ENCODE measurements at regions not wholly inside any gene's neighbourhood (a gene's known extent, or its start where the extent isn't known, plus 50 kb on each side); places are given as distances from the start of the nearest gene placed in this dataset.
"Not testable (repeated sequence)": the region's sequence is repeated elsewhere in the genome, so short reads cannot be mapped to it uniquely, and the experiment has no call there.

DNA sequence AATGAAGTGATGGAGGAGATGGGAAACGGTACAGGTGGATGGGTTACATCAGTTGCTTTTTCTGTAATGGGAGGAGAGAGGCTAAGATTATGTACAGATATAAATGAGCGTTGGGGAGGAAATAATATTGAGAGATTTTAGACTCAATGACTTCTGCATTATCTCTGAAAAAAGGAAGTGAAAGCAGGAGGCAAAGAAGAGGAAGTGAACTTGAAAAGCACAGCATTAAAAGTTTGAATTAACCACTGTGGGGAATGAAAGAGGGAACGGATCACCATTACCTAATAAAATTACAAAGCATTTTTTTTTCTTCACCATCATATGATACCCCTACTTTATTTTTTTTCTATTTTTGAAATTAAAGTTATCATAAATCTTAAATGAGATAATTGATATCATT, 1025.5 kb downstream of the RPA4 start:
- Histone ChIP-seq H3K4me3 (no peak overlapping the region), H3K9me3 (peaks cover 0 to 12% (median 0%) of the 10 kb centered on the region in 4 donors), H3K36me3 (no peaks in the 10 kb centered on the region), H3K27me3 (no peaks in the 10 kb centered on the region), H3K4me1 (no peaks in the 10 kb centered on the region), H3K27ac (no peak overlapping the region)
- no peak for DNase-seq
- 50 to 75% (median 75%) methylated on average over 3 of the region's 3 CpGs for WGBS, 5 donors
- no peak for TF ChIP-seq EP300 (IDR thresholded peaks at IDR 0.05)
- TF ChIP-seq POLR2A (IDR thresholded peaks at IDR 0.05) = no peak
- TF ChIP-seq POLR2AphosphoS5 (IDR thresholded peaks at IDR 0.05) = no peak
- TF ChIP-seq, protein P1, sequence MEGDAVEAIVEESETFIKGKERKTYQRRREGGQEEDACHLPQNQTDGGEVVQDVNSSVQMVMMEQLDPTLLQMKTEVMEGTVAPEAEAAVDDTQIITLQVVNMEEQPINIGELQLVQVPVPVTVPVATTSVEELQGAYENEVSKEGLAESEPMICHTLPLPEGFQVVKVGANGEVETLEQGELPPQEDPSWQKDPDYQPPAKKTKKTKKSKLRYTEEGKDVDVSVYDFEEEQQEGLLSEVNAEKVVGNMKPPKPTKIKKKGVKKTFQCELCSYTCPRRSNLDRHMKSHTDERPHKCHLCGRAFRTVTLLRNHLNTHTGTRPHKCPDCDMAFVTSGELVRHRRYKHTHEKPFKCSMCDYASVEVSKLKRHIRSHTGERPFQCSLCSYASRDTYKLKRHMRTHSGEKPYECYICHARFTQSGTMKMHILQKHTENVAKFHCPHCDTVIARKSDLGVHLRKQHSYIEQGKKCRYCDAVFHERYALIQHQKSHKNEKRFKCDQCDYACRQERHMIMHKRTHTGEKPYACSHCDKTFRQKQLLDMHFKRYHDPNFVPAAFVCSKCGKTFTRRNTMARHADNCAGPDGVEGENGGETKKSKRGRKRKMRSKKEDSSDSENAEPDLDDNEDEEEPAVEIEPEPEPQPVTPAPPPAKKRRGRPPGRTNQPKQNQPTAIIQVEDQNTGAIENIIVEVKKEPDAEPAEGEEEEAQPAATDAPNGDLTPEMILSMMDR (IDR thresholded peaks at IDR 0.05) = no peak
- intact Hi-C loops (cut with DNase I; ENCODE audit: low total_unique reads) = no loop called here

DNA sequence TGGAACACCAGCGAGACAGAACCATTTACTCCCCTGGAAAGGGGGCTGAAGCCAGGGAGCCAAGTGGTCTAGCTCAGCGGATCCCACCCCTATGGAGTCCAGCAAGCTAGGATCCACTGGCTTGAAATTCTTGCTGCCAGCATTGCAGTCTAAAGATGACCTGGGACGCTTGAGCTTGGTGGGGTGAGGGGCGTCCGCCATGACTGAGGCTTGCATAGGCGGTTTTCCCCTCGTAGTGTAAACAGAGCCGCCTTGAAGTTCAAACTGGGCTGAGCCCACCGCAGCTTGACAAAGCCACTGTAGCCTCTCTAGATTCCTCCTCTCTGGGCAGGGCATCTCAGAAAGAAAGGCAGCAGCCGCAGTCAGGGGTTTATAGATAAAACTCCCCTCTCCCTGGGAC, 1031.7 kb downstream of the RPA4 start:
- peaks cover 0 to 28% (median 4%) of the 10 kb centered on the region in 4 donors for H3K9me3 ChIP-seq
- H3K36me3 ChIP-seq; H3K4me3 ChIP-seq; H3K27me3 ChIP-seq; DNase-seq; H3K27ac ChIP-seq; intact Hi-C loops (cut with DNase I; ENCODE audit: low total_unique reads); H3K4me1 ChIP-seq: not testable (repeated sequence)
- WGBS, 5 donors = 84 to 89% (median 85%) methylated on average over 8 to 10 of the region's 10 CpGs

DNA sequence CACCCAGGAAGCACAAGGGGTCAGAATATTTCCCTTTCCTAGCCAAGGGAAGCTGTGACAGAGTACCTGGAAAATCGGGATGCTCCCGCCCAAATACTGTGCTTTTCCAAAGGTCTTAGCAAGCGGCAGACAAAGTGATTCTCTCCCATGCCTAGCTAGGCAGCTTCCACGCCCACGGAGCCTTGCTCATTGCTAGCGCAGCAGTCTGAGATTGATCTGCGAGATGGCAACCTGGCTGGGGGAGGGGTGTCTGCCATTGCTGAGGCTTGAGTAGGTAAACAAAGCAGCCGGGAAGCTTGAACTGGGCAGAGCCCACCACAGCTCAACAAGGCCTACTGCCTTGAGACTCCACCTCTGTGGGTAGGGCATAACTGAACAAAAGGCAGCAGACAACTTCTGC, 1037.5 kb downstream of the RPA4 start:
- H3K4me1 ChIP-seq; H3K27ac ChIP-seq; H3K27me3 ChIP-seq; DNase-seq; intact Hi-C loops (cut with DNase I; ENCODE audit: low total_unique reads); H3K36me3 ChIP-seq; H3K4me3 ChIP-seq: not testable (repeated sequence)
- 64 to 75% (median 69%) methylated on average over 7 to 8 of the region's 8 CpGs for WGBS, 5 donors
- peaks cover 0 to 26% (median 10%) of the 10 kb centered on the region in 4 donors for H3K9me3 ChIP-seq

DNA sequence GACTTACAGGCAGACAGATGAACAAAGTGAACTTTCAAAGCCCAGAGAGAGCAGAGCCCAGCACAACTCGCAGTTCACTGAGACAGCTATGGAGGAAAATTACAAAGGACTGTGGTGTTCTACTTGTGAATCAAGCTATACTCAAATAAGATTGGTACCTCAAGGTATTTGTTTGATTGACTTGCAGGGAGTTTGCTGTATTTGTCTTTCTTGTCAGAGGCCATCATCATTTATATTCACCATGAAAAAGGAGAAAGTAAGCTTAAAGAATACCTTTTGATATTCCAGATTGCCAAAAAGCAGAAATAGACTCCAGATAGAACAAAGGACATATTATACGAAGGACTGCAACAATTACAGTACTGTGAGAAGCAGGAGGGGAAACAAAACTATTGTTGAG, 1047.9 kb downstream of the RPA4 start:
- no peaks in the 10 kb centered on the region for H3K27me3 ChIP-seq
- DNase-seq = no peak
- H3K4me3 ChIP-seq = no peak overlapping the region
- no peak overlapping the region for H3K27ac ChIP-seq
- H3K9me3 ChIP-seq = no peaks in the 10 kb centered on the region
- H3K36me3 ChIP-seq = no peaks in the 10 kb centered on the region
- TF ChIP-seq POLR2AphosphoS5 (IDR thresholded peaks at IDR 0.05) (no peak), EP300 (IDR thresholded peaks at IDR 0.05) (no peak), POLR2A (IDR thresholded peaks at IDR 0.05) (no peak)
- TF ChIP-seq, protein P1 (IDR thresholded peaks at IDR 0.05) = no peak
- whole genome bisulfite sequencing, 5 donors = 60 to 73% (median 69%) methylated on average over 2 of the region's 2 CpGs
- intact Hi-C loops (cut with DNase I; ENCODE audit: low total_unique reads) = no loop called here
- H3K4me1 ChIP-seq = no peaks in the 10 kb centered on the region

DNA sequence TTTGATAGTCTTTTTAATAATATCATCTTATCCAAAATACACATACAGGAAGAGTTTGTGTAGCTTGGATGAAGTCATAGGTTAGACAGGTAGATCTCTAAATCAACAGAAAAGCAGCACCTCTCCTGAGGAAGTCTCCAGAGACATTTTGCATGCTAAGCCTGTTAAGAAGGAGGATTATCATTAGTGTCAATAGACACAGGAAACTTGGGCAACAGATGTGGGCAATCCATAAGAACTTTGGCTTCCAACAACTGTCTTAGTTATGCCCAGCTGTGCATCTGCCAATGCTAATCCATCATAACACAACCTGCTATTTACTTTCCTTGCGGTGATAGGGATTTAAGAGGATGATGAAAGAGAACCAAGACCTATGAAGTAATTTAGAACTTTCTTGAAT, 1052.6 kb downstream of the RPA4 start:
- Histone ChIP-seq H3K27me3 (no peaks in the 10 kb centered on the region), H3K4me3 (no peak overlapping the region), H3K36me3 (no peaks in the 10 kb centered on the region), H3K4me1 (no peaks in the 10 kb centered on the region), H3K27ac (no peak overlapping the region), H3K9me3 (no peaks in the 10 kb centered on the region)
- no peak for TF ChIP-seq POLR2AphosphoS5 (IDR thresholded peaks at IDR 0.05)
- no peak for TF ChIP-seq POLR2A (IDR thresholded peaks at IDR 0.05)
- TF ChIP-seq, protein P1 (IDR thresholded peaks at IDR 0.05) = no peak
- no peak for TF ChIP-seq EP300 (IDR thresholded peaks at IDR 0.05)
- 69 to 88% (median 79%) methylated on average over 1 of the region's 1 CpG for WGBS, 5 donors
- intact Hi-C loops (cut with DNase I; ENCODE audit: low total_unique reads) = no loop called here
- DNase-seq = no peak
